Central memory CD8-positive, alpha-beta T cell (primary cell): ENCODE measurements at regions not wholly inside any gene's neighbourhood (a gene's known extent, or its start where the extent isn't known, plus 50 kb on each side); places are given as distances from the start of the nearest gene placed in this dataset.
"Not testable (repeated sequence)": the region's sequence is repeated elsewhere in the genome, so short reads cannot be mapped to it uniquely, and the experiment has no call there.

ENCODE experiments used
- ATAC-seq: fragments of 150-1000 bp; cut with Tn5 transposase; replicated peaks from 2 replicates; pipeline ENCODE4 v1.10.0; 2022; ENCODE audit warnings: mild to moderate bottlenecking, moderate FRiP score, moderate number of reproducible peaks; ENCODE audit not compliant: poor library complexity, severe bottlenecking; ENCODE audit errors: extremely low read depth
- DNase-seq, 2 donors: peaks; one replicate each; pipeline ENCODE4 v3.0.0; 2021; ENCODE audit warnings: low spot score in 2 of 2
- H3K27ac Mint-ChIP-seq: one replicate; pipeline ENCODE4 v1.8.0; 2022; ENCODE audit warnings: low read depth, mild to moderate bottlenecking, moderate library complexity, mixed read lengths
- H3K27me3 Mint-ChIP-seq: one replicate; pipeline ENCODE4 v1.8.0; 2022; ENCODE audit warnings: mixed read lengths
- H3K36me3 Mint-ChIP-seq: one replicate; pipeline ENCODE4 v1.8.0; 2022; ENCODE audit warnings: mild to moderate bottlenecking, moderate library complexity, mixed read lengths; ENCODE audit not compliant: insufficient read depth
- H3K4me1 Mint-ChIP-seq: one replicate; pipeline ENCODE4 v1.8.0; 2022; ENCODE audit warnings: mixed read lengths
- H3K4me3 Mint-ChIP-seq: one replicate; pipeline ENCODE4 v1.8.0; 2022; ENCODE audit warnings: mild to moderate bottlenecking, moderate library complexity, mixed read lengths
- H3K9me3 Mint-ChIP-seq: one replicate; pipeline ENCODE4 v1.8.0; 2022; ENCODE audit warnings: mixed read lengths

DNA sequence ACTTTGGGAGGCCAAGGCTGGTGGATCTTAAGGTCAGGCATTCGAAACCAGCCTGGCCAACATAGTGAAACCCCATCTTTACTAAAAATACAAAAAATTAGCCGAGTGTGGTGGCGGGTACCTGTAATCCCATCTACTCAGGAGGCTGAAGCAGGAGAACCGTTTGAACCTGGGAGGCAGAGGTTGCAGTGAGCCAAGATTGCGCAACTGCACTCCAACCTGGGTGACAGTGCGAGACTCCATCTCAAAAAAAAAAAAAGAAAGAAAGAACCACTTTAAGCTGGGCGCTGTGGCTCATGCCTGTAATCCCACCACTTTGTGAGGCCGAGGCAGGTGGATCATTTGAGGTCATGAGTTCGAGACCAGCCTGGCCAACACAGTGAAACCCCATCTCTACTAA, 119.8 kb upstream of the NETO1 start:
- H3K36me3 Mint-ChIP-seq, H3K9me3 Mint-ChIP-seq, DNase-seq, H3K4me3 Mint-ChIP-seq, H3K27ac Mint-ChIP-seq, H3K27me3 Mint-ChIP-seq, H3K4me1 Mint-ChIP-seq, ATAC-seq: not testable (repeated sequence)

DNA sequence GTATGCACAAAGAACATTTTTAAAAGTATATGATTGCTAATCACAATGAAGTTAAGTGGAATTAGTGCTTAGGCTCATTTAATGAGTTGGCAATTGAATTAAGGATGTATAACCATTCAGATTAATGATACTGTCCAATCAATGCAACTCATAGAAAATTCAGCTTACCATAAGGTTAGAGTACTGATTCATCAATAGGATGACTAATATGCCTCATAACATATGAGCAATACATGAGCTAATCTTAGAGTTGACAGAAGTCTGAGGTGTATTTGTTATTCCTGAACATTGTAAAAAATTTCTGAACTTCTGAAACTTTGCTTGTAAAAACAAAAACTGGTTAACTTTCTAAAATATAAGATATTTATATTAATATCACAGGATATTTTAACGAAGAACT, 118.3 kb upstream of the NETO1 start:
- DNase-seq (no peak), ATAC-seq (no peak)
- Mint-ChIP-seq H3K36me3 (no peaks in the 10 kb centered on the region), H3K27ac (no peak overlapping the region), H3K4me1 (no peaks in the 10 kb centered on the region), H3K9me3 (peaks cover 5% of the 10 kb centered on the region), H3K27me3 (no peaks in the 10 kb centered on the region), H3K4me3 (no peak overlapping the region)

DNA sequence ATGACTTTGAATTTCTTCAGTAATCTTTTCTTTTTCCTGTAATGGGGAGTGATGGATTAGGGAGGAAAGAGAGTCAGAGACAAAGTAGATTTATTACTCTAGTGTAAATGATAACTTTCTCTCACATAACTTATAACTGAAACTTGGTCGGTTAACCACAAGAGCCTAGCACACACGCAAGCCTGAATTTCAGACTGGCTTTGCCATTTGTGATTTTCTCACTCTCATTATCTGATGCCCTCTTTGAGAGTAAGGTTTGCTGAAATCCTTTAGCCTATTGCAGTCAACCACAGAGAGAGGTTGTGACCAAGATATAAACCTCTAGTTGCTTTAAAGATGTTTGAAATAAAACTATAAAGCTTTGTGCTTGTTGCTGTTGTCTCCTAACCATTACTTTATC, 117.9 kb upstream of the NETO1 start:
- Mint-ChIP-seq H3K36me3 (no peaks in the 10 kb centered on the region), H3K27me3 (no peaks in the 10 kb centered on the region), H3K4me3 (no peak overlapping the region), H3K4me1 (no peaks in the 10 kb centered on the region), H3K27ac (no peak overlapping the region), H3K9me3 (peaks cover 5% of the 10 kb centered on the region)
- ATAC-seq = no peak
- no peak for DNase-seq

DNA sequence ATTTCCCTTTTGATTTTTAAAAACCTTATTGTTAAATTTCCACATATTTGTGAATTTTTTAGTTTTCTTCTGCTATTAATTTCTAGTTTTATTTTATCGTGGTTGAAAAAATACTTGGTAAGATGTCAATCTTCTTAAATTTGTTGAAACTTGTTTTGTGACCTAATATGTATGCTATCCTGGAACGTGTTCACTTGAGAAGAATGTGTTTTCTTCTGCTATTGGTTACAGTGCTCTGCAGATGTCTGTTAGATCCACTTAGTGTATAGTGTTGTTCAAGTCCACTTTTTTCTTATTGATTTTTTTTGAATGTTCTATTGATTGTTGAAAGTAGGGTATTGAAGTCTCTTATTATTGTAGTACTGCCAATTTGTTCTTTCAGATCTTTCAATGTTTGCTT, 116.5 kb upstream of the NETO1 start:
- no peak for DNase-seq
- ATAC-seq = no peak
- Mint-ChIP-seq H3K4me3 (no peak overlapping the region), H3K27me3 (no peaks in the 10 kb centered on the region), H3K9me3 (peaks cover 5% of the 10 kb centered on the region), H3K27ac (no peak overlapping the region), H3K4me1 (no peaks in the 10 kb centered on the region), H3K36me3 (no peaks in the 10 kb centered on the region)

DNA sequence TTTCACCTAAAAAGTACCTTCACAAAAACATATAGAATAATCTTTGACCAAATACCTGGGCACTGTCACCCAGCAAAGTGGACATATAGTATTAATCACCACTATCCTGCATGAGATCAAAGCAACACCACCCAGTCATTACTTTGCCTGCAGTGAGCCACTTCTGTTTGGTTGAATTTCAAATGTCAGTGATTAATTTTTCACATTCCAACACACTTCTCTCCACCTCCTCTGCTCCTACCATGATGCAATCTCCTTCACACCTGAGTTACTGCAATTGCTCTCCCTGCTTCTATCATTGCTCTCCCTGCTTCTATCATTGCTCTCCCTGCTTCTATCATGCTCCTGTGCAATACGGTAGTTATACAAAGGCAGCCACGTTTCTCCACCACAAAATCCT, 106.1 kb upstream of the NETO1 start:
- H3K27me3 Mint-ChIP-seq = no peaks in the 10 kb centered on the region
- no peak for ATAC-seq
- H3K9me3 Mint-ChIP-seq = peaks cover 15% of the 10 kb centered on the region
- H3K4me1 Mint-ChIP-seq = no peaks in the 10 kb centered on the region
- no peak overlapping the region for H3K4me3 Mint-ChIP-seq
- H3K36me3 Mint-ChIP-seq = no peaks in the 10 kb centered on the region
- no peak for DNase-seq
- no peak overlapping the region for H3K27ac Mint-ChIP-seq

DNA sequence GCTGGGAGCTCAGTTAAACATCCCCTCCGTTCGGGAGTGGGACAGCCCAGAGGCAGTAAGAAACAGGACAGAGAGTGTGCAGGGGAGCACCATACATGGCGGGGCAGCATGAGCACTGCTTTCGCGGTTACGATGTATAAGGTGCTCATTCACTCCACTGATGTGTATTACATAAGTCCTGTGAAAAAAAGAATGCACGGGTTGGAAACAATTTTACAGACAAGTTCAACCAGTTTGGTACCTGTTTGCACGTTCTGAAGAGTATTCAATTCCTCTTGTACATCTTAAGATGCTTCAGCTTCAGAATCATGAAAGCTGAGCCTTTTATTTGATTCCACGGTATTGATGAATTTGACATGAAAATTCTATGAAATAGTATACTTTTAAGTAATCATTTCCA, 97.8 kb upstream of the NETO1 start:
- ATAC-seq (no peak), DNase-seq (no peak)
- no peak overlapping the region for H3K4me3 Mint-ChIP-seq
- H3K4me1 Mint-ChIP-seq = no peaks in the 10 kb centered on the region
- H3K9me3 Mint-ChIP-seq = peaks cover 26% of the 10 kb centered on the region
- H3K27me3 Mint-ChIP-seq = no peaks in the 10 kb centered on the region
- H3K36me3 Mint-ChIP-seq = peaks cover 3% of the 10 kb centered on the region
- no peak overlapping the region for H3K27ac Mint-ChIP-seq

DNA sequence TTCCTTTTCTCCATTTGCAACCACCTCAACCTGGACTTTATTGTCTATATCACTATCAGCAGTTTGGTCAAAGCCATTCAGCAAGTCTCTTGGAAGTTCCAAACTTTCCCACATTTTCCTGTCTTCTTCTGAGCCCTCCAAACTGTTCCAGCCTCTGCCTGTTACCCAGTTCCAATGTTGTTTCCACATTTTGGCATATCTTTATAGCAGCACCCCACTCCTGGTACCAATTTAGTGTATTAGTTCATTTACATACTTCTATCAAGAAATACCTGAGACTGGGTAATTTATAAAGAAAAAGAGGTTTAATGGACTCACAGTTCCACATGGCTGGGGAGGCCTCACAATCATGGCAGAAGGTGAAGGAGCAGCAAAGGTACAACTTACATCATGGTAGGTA, 90.4 kb upstream of the NETO1 start:
- H3K27me3 Mint-ChIP-seq, H3K27ac Mint-ChIP-seq, DNase-seq, ATAC-seq, H3K4me3 Mint-ChIP-seq, H3K4me1 Mint-ChIP-seq, H3K36me3 Mint-ChIP-seq: not testable (repeated sequence)
- H3K9me3 Mint-ChIP-seq = peaks cover 35% of the 10 kb centered on the region

DNA sequence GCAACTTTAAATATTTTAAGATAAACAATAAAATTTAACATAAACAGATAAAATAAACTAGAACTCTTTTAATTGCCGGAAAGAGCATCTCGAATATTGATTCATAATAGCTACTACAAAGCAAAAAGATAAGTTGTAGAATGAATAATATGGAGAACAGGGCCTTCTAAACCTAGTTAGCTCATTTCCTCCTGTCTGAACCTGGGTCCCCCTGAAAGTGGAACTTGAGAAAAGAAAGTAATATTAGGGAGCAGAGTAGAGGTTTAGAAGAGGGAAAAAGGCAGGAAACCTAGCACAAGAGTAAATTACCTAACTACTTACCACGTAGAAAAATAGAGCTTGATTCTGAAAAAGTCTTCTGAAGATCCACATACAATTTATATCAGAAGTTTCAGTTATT, 80.7 kb upstream of the NETO1 start:
- Mint-ChIP-seq H3K4me3 (no peak overlapping the region), H3K4me1 (no peaks in the 10 kb centered on the region), H3K27me3 (no peaks in the 10 kb centered on the region), H3K9me3 (peaks cover 10% of the 10 kb centered on the region), H3K36me3 (no peaks in the 10 kb centered on the region), H3K27ac (no peak overlapping the region)
- no peak for ATAC-seq
- DNase-seq = no peak

DNA sequence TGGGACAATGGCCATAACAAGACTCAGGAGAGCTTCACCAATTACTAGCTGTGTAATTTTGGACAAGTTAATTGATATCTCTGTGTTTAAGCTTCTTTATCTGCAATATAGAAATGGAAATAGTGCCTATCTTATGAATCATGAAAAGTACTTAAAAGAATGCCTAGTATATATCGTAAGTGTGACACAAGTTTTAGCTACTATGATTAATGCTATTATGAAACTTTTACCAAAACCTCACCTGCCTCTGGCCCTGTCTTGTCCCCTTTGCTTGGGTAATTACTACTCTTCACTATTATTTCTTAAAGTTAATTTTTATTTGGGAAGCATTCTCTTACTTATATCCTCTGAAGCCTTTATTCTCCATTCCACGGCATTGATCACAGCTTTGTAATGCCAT, 75.0 kb upstream of the NETO1 start:
- Mint-ChIP-seq H3K36me3 (no peaks in the 10 kb centered on the region), H3K9me3 (peaks cover 6% of the 10 kb centered on the region), H3K27me3 (no peaks in the 10 kb centered on the region), H3K4me1 (no peaks in the 10 kb centered on the region), H3K4me3 (no peak overlapping the region), H3K27ac (no peak overlapping the region)
- ATAC-seq = no peak
- DNase-seq = no peak

DNA sequence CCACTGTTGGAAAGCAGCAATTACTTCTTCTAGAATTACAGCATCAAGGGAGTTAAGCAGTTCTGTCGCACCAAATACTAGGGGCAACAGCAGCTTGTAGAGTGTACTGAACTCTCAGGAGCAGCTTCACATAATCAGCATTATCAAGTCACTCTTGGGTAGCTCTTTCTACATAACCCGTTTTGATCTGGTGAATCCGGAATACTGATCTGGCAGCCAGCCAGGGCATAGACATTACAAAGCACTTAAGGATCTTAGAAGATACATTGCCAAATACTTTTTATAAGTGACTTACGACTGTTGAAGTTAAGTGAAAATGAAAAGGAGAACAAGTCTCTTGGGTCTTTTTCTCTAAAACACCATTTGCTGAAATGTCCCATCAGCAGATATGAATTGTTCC, 73.2 kb upstream of the NETO1 start:
- no peak overlapping the region for H3K4me3 Mint-ChIP-seq
- no peak overlapping the region for H3K27ac Mint-ChIP-seq
- no peak for DNase-seq
- no peaks in the 10 kb centered on the region for H3K27me3 Mint-ChIP-seq
- no peaks in the 10 kb centered on the region for H3K36me3 Mint-ChIP-seq
- H3K9me3 Mint-ChIP-seq = peaks cover 9% of the 10 kb centered on the region
- no peak for ATAC-seq
- no peaks in the 10 kb centered on the region for H3K4me1 Mint-ChIP-seq

DNA sequence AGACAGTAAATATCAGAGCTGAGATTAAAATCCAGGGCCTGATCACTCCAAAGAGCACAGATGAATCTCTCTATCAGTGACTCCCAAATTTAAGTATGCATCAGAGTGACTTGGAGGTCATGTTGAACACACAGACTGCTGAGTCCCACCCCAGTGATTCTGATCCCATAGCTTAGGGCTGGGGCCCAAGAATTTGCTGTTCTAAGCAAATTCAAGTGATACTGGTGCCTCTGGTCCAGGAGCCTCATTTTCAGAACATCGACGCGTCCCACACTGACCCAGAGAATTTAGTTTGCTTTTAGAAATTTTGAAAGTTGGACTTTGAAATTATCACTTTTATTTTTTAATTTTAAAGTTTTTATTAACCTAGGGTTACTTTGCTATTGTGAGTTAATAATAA, 72.7 kb upstream of the NETO1 start:
- Mint-ChIP-seq H3K9me3 (peaks cover 13% of the 10 kb centered on the region), H3K36me3 (no peaks in the 10 kb centered on the region), H3K27me3 (no peaks in the 10 kb centered on the region), H3K27ac (no peak overlapping the region), H3K4me1 (no peaks in the 10 kb centered on the region), H3K4me3 (no peak overlapping the region)
- ATAC-seq (no peak), DNase-seq (no peak)

DNA sequence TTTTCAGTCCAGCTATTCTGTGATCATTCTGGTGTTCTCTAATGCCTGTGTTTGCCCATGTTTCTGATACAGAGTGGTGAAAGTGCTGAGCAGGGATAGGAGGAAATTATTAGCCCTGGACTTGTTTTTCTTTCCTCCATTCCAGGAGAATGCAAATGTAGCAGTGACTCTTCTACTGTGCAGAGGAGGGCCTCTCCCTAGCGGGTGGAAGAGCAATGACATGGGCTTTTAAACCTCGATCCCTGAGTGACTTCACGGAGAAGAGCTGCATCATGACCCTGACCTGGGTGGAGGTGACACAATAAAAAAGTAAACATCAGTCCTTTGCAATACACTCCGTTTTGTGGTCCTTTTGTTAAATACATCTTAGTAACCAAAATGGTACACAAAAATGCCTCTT, 68.0 kb upstream of the NETO1 start:
- no peak overlapping the region for H3K27ac Mint-ChIP-seq
- no peak for DNase-seq
- H3K36me3 Mint-ChIP-seq = no peaks in the 10 kb centered on the region
- H3K27me3 Mint-ChIP-seq = no peaks in the 10 kb centered on the region
- no peak for ATAC-seq
- H3K4me3 Mint-ChIP-seq = no peak overlapping the region
- peaks cover 16% of the 10 kb centered on the region for H3K9me3 Mint-ChIP-seq
- no peaks in the 10 kb centered on the region for H3K4me1 Mint-ChIP-seq

DNA sequence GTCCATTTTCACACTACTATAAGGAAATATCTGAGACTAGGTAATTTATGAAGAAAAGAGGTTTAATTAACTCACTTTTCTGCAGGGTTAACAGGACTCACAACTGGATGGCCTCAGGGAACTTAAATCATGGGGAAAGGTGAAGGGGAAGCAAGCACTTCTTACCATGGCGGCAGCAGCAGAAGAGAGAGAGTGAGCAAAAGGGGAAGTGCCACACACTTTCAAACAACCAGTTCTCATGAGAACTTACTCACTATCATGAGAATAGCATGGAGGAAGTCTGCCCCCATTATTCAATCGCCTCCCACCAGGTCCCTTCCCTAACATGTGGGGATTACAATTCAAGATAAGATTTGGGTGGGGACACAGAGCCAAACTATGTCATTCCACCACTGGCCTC, 55.1 kb upstream of the NETO1 start:
- H3K4me1 Mint-ChIP-seq = no peaks in the 10 kb centered on the region
- H3K36me3 Mint-ChIP-seq = no peaks in the 10 kb centered on the region
- no peak for DNase-seq
- H3K9me3 Mint-ChIP-seq = peaks cover 37% of the 10 kb centered on the region
- H3K27ac Mint-ChIP-seq = no peak overlapping the region
- ATAC-seq = no peak
- H3K27me3 Mint-ChIP-seq = no peaks in the 10 kb centered on the region
- H3K4me3 Mint-ChIP-seq = no peak overlapping the region
